Right lobe of liver (tissue), 4 donors: ENCODE measurements at regions not wholly inside any gene's neighbourhood (a gene's known extent, or its start where the extent isn't known, plus 50 kb on each side); places are given as distances from the start of the nearest gene placed in this dataset.

Source experiments
- POLR2A ChIP-seq: fragments of 450-650 bp; IDR thresholded peaks from one replicate; pipeline ENCODE4 v1.6.1; 2017; ENCODE audit warnings: antibody characterized with exemption, mild to moderate bottlenecking
- TF ChIP-seq, protein P1 (sequence below), 4 donors: fragments of 200-600 bp in 3 of 4; fragments of 450-650 bp in 1 of 4; IDR thresholded peaks; one replicate each; pipeline versions ENCODE4 v1.5.1 to v1.8.0; 2016 to 2022; ENCODE audit warnings: antibody characterized with exemption in 4 of 4, mild to moderate bottlenecking in 2 of 4
- donor health status: DM: no; HTN: no; CAD: no.
- donor health status: DM: no; HTN: no; CAD: no.
- donor health status: DM: no; HTN: yes; CAD: no.

DNA sequence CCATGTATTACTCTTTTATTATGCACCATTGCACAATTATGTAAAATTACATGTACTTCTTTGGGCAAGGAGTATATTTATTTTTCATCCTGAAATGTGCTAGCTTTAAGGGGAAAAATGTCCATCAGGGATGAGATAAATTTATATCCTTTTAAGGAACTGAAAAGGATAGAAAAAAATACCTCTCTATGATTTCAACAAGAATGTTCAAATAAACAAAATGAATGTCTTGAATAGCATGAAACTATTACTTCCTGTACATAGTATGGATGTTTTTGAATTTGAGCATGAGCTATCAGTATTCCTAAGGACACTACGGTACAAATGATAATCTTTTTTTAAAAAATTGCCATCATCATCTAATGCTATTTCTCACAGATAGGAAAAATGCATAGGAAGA is 1611.9 kb upstream of the ZEB2 start:
- TF ChIP-seq, protein P1, sequence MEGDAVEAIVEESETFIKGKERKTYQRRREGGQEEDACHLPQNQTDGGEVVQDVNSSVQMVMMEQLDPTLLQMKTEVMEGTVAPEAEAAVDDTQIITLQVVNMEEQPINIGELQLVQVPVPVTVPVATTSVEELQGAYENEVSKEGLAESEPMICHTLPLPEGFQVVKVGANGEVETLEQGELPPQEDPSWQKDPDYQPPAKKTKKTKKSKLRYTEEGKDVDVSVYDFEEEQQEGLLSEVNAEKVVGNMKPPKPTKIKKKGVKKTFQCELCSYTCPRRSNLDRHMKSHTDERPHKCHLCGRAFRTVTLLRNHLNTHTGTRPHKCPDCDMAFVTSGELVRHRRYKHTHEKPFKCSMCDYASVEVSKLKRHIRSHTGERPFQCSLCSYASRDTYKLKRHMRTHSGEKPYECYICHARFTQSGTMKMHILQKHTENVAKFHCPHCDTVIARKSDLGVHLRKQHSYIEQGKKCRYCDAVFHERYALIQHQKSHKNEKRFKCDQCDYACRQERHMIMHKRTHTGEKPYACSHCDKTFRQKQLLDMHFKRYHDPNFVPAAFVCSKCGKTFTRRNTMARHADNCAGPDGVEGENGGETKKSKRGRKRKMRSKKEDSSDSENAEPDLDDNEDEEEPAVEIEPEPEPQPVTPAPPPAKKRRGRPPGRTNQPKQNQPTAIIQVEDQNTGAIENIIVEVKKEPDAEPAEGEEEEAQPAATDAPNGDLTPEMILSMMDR (IDR thresholded peaks at IDR 0.05): no peak
- TF ChIP-seq POLR2A: no peak
